ENCODE measurements at regions not wholly inside any gene's neighbourhood (a gene's known extent, or its start where the extent isn't known, plus 50 kb on each side); places are given as distances from the start of the nearest gene placed in this dataset.

DNA sequence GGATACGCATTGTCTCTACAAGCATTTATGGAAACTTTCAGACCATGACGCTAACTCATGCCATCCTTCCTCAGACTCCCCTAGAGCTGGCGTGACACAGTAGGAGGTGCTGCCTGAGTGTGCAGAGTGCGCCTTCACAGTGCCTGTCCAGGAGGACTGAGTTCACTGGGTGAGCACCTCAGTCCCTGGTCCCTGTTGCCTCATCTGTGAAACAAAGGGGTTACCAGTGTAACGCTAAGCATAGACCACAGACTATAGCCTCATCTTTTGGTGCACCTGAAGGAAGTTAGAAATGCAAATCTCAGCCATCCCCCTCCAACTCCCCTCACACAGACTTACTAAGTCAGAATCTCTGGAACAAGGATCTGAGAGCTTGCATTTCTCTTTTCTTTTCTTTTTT is 142.8 kb downstream of the TMEM17 start:
- TF ChIP-seq, protein P1, sequence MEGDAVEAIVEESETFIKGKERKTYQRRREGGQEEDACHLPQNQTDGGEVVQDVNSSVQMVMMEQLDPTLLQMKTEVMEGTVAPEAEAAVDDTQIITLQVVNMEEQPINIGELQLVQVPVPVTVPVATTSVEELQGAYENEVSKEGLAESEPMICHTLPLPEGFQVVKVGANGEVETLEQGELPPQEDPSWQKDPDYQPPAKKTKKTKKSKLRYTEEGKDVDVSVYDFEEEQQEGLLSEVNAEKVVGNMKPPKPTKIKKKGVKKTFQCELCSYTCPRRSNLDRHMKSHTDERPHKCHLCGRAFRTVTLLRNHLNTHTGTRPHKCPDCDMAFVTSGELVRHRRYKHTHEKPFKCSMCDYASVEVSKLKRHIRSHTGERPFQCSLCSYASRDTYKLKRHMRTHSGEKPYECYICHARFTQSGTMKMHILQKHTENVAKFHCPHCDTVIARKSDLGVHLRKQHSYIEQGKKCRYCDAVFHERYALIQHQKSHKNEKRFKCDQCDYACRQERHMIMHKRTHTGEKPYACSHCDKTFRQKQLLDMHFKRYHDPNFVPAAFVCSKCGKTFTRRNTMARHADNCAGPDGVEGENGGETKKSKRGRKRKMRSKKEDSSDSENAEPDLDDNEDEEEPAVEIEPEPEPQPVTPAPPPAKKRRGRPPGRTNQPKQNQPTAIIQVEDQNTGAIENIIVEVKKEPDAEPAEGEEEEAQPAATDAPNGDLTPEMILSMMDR (conservative IDR thresholded peaks at IDR 0.05; ENCODE audit: low read length) = no peak
- TF ChIP-seq EZH2phosphoT487 (IDR thresholded peaks at IDR 0.05; ENCODE audit: borderline replicate concordance) = no peak

Measured in Loucy (cell line).